NT2/D1 (cell line): ENCODE measurements at regions not wholly inside any gene's neighbourhood (a gene's known extent, or its start where the extent isn't known, plus 50 kb on each side); places are given as distances from the start of the nearest gene placed in this dataset.

Experiments used
- YY1 ChIP-seq: IDR thresholded peaks from 2 replicates; pipeline ENCODE4 v1.6.1; 2011; ENCODE audit not compliant: insufficient read length, insufficient read depth
- ZNF274 ChIP-seq: IDR thresholded peaks from 2 replicates; pipeline ENCODE4 v1.6.1; 2011; ENCODE audit warnings: mild to moderate bottlenecking, low read depth, low read length

- TF ChIP-seq YY1 = no peak
- TF ChIP-seq ZNF274 = no peak
Observed at GRCh38 chr12:127351481-127352010, 915.4 kb upstream of the TMEM132C start.
